Keratinocyte (primary cell): ENCODE measurements at regions not wholly inside any gene's neighbourhood (a gene's known extent, or its start where the extent isn't known, plus 50 kb on each side); places are given as distances from the start of the nearest gene placed in this dataset.

Source experiments
- CTCF ChIP-seq, 3 experiments: IDR thresholded peaks in 1 of 3; conservative IDR thresholded peaks in 1 of 3; optimal IDR thresholded peaks in 1 of 3; 2 replicates in 2 of 3; 3 replicates in 1 of 3; pipeline versions ENCODE3 to v1.5.1; 2011; ENCODE audit warnings: low read length in 3 of 3, mild to moderate bottlenecking in 3 of 3, moderate library complexity in 2 of 3, control low read depth in 1 of 3, inconsistent platforms in 1 of 3; ENCODE audit not compliant: insufficient read depth in 2 of 3; ENCODE audit errors: extremely low read depth in 1 of 3
- EZH2 ChIP-seq: IDR thresholded peaks from one replicate; pipeline ENCODE4 v1.6.1; 2012; ENCODE audit warnings: inconsistent platforms, mild to moderate bottlenecking, low read length, moderate library complexity

- TF ChIP-seq CTCF (optimal IDR thresholded peaks at IDR 0.05 in 1 of 3, IDR thresholded peaks at IDR 0.05 in 1 of 3, conservative IDR thresholded peaks at IDR 0.05 in 1 of 3; ENCODE audit: extremely low read depth in 1 of 3, insufficient read depth in 2 of 3, low read length in 3 of 3) (no peak), EZH2 (no peak)
Observed at GRCh38 chr1:58058323-58058722, 488.2 kb downstream of the OMA1 start.
